ENCODE measurements at regions not wholly inside any gene's neighbourhood (a gene's known extent, or its start where the extent isn't known, plus 50 kb on each side); places are given as distances from the start of the nearest gene placed in this dataset.

DNA sequence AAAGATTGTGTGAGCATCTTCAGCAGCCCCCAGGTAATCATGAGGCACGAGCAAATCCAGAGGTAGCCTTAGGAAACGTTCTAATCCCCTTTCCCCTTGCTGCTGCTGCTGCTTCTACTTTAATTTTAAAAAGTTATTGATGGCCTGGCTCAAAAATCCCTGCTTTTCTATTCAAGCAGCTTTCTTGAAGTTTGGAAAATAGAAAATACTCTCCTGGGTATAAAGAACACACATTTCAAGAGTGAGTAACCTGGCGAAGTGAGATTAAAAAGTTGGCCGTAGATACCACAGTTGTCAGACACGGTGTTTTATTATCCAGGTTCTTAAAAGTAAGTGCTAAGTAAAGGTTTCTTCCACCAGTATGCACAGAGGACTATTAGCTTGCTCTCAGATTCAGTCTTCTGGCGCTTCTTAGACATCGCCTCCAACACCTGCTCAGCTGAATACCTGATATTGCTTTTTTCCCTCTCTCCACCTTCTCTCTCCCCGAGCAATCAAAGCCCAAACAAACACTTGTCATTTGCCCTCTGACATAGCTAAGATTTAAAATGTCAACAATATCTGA lies 150.7 kb downstream of the EDN3 start:
- DNase-seq (ENCODE audit: low read depth): no peak
- in situ Hi-C loops (cut with HindIII; ENCODE audit: low pct_unique_long_range_greater_than_20kb, low sequenced_read_pairs): no loop called here

DNA sequence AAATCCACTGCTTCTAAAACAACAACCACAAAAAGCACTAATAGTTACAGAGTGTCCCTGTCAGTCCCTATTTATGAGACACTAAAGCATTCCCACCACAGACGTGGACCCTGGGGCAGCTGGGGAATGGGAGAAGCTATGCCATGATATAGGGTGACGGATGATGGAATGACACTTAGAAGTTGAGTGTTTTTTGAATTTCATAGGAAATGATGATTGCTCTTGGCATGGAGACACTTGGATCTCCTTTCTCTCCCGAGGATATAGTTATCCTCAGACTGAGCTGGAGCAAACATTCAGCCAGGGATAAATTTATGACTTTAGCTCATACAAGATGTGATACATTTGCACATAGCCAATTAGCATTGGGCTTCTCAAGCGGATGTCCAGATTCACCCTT lies 151.2 kb downstream of the EDN3 start:
- DNase-seq (ENCODE audit: low read depth): no peak
- in situ Hi-C loops (cut with HindIII; ENCODE audit: low pct_unique_long_range_greater_than_20kb, low sequenced_read_pairs): no loop called here

GRCh38 chr20:59452856-59453255 lies 151.5 kb upstream of the PHACTR3 start:
- in situ Hi-C loops (cut with HindIII; ENCODE audit: low pct_unique_long_range_greater_than_20kb, low sequenced_read_pairs): no loop called here
- DNase-seq (ENCODE audit: low read depth): no peak

DNA sequence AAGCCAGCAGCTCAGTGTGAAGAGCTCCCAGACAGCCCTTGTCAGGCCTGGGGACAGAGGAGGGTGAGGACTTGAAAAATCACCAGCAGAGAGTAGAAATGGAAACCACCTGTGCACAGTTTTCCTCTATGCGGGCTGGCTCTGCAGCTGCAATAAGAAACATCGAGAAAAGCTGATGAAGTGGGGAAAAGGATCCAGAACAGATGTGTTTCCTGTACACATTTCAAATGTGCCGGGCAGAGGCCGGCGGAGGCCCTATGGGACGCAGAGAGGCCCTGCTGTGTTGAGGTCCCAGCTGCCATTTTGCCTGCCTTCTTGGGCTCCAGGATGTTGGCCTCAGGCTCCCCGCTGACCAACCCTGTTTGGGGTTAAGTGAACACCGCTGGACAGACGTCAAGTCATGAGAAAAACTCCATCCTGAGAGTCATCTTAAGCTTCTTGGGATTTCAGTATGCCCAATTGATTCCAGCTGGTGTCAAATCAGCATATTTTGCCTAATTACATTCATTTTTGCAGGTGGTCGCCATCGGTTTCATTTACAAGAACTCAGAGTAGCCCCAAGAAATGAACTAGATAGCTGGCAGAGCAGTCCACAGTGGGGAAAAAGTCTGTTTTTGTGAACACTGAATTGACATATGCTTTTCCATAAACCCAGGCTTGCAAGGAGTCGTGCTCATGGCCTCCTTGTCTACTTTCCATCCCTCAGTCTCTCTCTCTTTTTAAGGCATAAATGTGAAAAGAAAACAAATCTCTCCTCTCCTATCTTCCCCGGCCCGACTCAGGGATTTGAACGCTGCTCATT lies 150.4 kb upstream of the PHACTR3 start:
- in situ Hi-C loops (cut with HindIII; ENCODE audit: low pct_unique_long_range_greater_than_20kb, low sequenced_read_pairs): no loop called here
- no peak for DNase-seq (ENCODE audit: low read depth)

- in situ Hi-C loops (cut with HindIII; ENCODE audit: low pct_unique_long_range_greater_than_20kb, low sequenced_read_pairs): no loop called here
- DNase-seq (ENCODE audit: low read depth): peak; percentile 16
These were observed 148.7 kb upstream of the PHACTR3 start for GRCh38 chr20:59455402-59456341.

DNA sequence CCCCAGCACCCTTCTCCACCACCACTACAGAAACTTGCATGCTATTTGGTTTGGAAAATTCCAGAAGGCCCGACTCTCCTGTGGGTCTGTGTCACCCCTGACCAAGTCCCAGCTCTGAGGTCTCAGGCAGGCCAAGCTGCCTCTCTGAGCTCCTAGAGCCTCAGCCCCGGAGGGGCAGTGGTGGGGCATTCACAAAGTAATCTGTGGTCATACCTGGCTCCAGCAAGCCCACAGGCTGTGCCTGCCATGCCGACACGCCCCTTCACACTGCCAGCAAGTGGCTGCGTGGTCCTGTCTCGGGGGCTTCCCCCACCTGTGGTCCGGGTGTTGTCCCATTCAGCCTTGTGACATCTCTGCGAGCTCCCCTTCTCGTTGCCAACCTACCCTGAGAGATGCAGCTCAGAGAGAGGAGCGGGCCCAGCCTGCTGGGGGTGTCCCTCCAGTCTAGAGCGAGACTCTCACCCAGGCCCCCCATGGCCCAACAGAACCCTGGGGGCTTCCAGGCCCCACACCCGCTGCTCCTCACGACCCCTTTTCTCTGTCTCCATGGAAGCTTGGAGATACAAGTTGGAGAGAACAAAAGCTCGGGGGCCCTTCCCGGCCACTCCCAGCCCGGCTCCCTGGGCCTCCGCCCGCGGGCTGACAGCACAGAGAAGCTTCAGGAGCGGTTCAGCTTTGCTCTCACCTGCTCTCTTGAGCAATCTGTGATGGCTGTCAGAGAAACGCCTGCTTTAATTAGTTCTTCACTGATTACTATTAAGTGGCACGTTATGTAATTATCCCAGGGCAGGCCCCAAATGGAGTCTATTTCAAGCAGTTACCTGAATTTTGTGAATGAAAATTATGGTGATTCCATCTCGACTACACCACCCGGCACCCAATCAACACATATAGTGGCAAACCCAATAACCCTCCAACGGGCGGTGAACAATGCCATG lies 147.7 kb upstream of the PHACTR3 start:
- in situ Hi-C loops (cut with HindIII; ENCODE audit: low pct_unique_long_range_greater_than_20kb, low sequenced_read_pairs): no loop called here
- no peak for DNase-seq (ENCODE audit: low read depth)

DNA sequence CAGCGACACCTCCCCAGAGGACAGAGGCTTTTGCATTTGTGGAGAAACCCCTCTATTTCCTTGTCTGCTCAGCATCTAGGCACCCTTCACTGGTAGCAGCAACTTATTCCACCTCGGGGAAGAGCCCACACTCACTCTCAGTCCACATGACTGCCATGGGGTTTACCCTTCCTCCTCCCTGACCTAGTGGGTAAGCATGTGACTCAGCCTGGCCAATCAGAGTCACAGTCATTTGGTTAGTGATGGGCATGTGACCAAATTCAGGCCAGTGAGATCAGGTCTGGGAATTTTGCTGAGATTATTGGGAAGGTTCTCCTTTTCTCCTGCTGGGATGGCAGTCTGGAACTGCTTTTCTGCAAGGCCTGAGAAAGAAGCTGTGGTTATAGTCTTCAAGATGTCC lies 145.7 kb upstream of the PHACTR3 start:
- DNase-seq (ENCODE audit: low read depth): peak; percentile 9
- in situ Hi-C loops (cut with HindIII; ENCODE audit: low pct_unique_long_range_greater_than_20kb, low sequenced_read_pairs): no loop called here

DNA sequence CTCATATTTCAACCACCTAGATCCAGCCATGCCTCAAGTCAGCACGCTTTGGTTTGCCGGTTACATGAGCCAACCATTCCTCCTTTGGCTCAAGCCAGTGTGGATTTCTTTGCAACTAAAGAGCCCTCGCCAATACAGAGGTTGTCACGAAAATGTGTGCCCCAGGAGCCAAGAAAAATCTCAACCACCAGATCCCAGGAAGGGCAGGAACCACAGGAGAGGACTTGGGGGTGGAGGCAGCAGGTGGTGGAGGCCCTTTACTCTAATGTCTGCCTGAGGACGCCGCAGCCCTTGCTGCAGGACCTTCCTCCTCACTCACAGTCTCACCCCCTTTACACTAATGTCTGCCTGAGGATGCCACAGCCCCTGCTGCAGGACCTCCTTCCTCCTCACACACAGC lies 144.8 kb upstream of the PHACTR3 start:
- in situ Hi-C loops (cut with HindIII; ENCODE audit: low pct_unique_long_range_greater_than_20kb, low sequenced_read_pairs): no loop called here
- DNase-seq (ENCODE audit: low read depth): no peak

DNA sequence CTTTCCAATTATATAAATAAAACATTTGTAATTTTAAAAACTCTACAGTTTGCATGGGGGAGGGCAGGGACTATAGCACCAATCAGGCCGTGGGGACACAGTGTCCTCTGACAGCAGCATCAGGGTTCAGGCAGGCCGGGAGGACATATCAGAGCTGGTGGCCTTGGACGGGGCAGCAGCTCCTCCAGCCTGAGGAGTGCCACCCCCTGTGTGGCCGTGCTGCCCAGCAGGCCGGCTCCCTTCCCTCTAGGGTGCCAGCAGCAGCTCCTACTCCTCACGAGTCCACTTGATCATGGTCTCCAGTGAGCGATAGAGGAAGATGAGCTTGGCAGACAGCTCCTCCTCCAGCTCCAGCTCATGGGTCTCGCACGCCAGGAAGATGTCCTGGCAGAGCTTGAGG lies 144.0 kb upstream of the PHACTR3 start:
- in situ Hi-C loops (cut with HindIII; ENCODE audit: low pct_unique_long_range_greater_than_20kb, low sequenced_read_pairs): no loop called here
- no peak for DNase-seq (ENCODE audit: low read depth)

DNA sequence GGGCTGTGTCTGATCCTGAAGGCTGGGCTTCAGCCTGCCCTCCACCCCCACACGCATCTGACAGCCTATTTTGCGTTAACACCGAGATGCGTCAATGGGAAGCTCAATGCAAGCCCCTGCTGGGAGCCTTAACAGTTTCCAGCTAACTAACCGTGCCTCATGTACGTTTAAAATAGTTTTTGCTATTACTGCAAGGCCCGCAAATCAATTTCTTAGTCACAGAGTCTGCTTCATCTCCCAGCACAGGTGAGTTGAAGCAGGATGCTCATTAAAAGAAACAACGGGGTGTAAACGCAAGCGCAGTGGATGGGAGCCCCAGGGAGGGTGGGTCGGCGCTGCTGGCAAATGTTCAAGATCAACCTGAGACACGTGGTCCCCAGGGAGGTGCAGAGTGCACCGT lies 142.8 kb upstream of the PHACTR3 start:
- in situ Hi-C loops (cut with HindIII; ENCODE audit: low pct_unique_long_range_greater_than_20kb, low sequenced_read_pairs): no loop called here
- no peak for DNase-seq (ENCODE audit: low read depth)

- DNase-seq (ENCODE audit: low read depth): no peak
- in situ Hi-C loops (cut with HindIII; ENCODE audit: low pct_unique_long_range_greater_than_20kb, low sequenced_read_pairs): no loop called here
These were observed 142.1 kb upstream of the PHACTR3 start for GRCh38 chr20:59462249-59462648.

DNA sequence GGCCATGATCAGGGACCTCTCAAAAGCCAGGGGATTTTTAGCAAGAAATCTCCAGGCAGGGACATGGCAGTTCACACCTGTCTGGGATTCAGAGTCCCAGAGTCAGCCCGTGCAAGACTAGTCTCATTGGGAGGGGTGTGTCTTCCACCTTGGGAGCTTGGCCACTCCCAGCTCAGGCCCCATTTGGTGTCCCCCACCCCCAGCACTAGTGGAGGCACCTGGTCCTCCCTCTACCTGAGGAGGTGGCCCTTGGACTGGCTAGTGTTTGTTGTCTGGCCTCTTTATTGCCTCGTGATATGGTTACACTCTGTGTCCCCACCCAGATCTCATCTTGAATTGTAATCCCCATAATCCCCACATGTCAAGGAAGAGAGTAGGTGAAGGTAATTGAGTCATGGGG lies 140.8 kb upstream of the PHACTR3 start:
- in situ Hi-C loops (cut with HindIII; ENCODE audit: low pct_unique_long_range_greater_than_20kb, low sequenced_read_pairs): no loop called here
- no peak for DNase-seq (ENCODE audit: low read depth)

GRCh38 chr20:59466107-59466815 lies 138.1 kb upstream of the PHACTR3 start:
- in situ Hi-C loops (cut with HindIII; ENCODE audit: low pct_unique_long_range_greater_than_20kb, low sequenced_read_pairs): no loop called here
- DNase-seq (ENCODE audit: low read depth): no peak

- in situ Hi-C loops (cut with HindIII; ENCODE audit: low pct_unique_long_range_greater_than_20kb, low sequenced_read_pairs): no loop called here
- no peak for DNase-seq (ENCODE audit: low read depth)
These were observed 135.5 kb upstream of the PHACTR3 start for GRCh38 chr20:59468831-59469230.

DNA sequence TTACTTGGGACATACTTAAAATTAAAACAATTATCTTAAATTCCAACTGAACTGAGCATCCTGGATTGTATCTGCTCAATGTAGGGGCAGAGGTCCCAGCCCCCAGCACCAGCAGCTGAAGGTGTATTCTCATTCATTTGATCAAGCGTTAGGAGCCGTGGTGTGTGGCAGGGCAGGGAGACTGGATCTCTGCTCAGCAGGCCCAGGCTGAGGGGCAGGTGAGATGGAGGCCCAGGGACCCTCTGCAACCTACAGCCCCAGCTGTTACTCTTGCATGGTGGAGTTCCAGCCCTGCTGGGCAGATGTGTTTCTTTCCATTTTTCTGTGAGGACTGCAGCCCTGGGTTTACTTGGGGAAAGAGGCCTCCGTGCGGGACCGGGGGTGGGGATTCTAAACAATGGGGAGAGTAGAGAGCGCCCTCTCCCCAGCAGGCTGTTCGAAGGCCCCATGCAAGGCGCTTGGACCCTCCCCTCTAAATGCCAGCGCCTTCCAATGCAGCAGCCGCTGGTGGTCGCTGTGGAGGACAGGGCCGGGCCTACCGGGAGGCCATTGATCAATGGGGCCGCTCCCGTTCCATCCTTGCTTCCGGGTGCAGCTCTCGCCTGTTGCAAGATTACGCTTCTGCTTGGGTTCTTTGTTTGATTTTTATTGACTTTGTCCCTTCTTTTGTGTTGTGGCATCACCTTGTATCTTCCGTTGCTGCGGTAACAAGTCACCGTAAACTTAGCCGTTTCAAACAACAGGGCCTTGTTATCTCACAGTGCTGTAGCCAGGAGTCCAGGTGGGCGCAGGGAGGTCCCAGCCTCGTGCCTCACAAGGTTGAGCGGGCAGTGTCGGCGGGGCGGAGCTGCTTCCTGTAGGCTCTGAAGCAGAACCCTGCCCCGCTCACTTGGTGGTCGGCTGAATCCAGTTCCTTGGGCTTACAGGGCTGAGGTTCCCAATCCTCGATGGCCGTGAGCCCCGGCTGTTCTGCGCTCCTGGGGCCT lies 134.8 kb upstream of the PHACTR3 start:
- in situ Hi-C loops (cut with HindIII; ENCODE audit: low pct_unique_long_range_greater_than_20kb, low sequenced_read_pairs): no loop called here
- no peak for DNase-seq (ENCODE audit: low read depth)

- no peak for DNase-seq (ENCODE audit: low read depth)
- in situ Hi-C loops (cut with HindIII; ENCODE audit: low pct_unique_long_range_greater_than_20kb, low sequenced_read_pairs): no loop called here
These were observed 133.8 kb upstream of the PHACTR3 start for GRCh38 chr20:59470521-59470920.

All from Caki2 (cell line).